ENCODE measurements at regions not wholly inside any gene's neighbourhood (a gene's known extent, or its start where the extent isn't known, plus 50 kb on each side); places are given as distances from the start of the nearest gene placed in this dataset.

- Histone ChIP-seq H3K4me3 (ENCODE audit: extremely low read depth in 1 of 4, insufficient read depth in 2 of 4, low read depth in 3 of 4, low read length in 4 of 4) (no peak overlapping the region), H3K27ac (ENCODE audit: low read depth, low read length) (no peak overlapping the region), H3K79me2 (ENCODE audit: control insufficient read depth in 1 of 2, insufficient read depth in 2 of 2, low read length in 2 of 2) (no peaks in the 10 kb centered on the region), H3K23me2 (ENCODE audit: low read depth, low read length) (no peaks in the 10 kb centered on the region), H3K23ac (ENCODE audit: insufficient read length) (no peak overlapping the region), H3K36me3 (ENCODE audit: control insufficient read depth in 2 of 4, insufficient read depth in 4 of 4, low read length in 3 of 4) (no peaks in the 10 kb centered on the region), H4K8ac (ENCODE audit: extremely low read depth, insufficient read depth, low read length) (no peak overlapping the region), H4K91ac (replicated peaks; ENCODE audit: insufficient read length, low read length) (no peak overlapping the region), H2BK15ac (ENCODE audit: low read length) (no peak overlapping the region), H3K14ac (ENCODE audit: insufficient read length) (no peak overlapping the region), H3K4me2 (ENCODE audit: insufficient read depth in 1 of 2, low read depth in 2 of 2, low read length in 2 of 2) (no peak overlapping the region), H3K4me1 (replicated peaks in 1 of 4; ENCODE audit: control insufficient read depth in 3 of 4, insufficient read depth in 4 of 4, low read length in 3 of 4) (peaks cover 0 to 4% (median 2%) of the 10 kb centered on the region in 4 experiments; a peak in 1 of 7 replicates), H4K20me1 (replicated peaks in 1 of 2; ENCODE audit: control insufficient read depth in 1 of 2, insufficient read depth in 2 of 2, low read length in 2 of 2) (no peaks in the 10 kb centered on the region), H3K9ac (replicated peaks in 1 of 4; ENCODE audit: extremely low read depth in 1 of 4, low read depth in 3 of 4, low read length in 3 of 4) (no peak overlapping the region), H2BK120ac (replicated peaks; ENCODE audit: low read depth, low read length) (no peak overlapping the region), H2AK5ac (ENCODE audit: low read depth, low read length) (no peak overlapping the region), H2AFZ (ENCODE audit: low read length) (no peak overlapping the region), H3K27me3 (replicated peaks in 1 of 4; ENCODE audit: control insufficient read depth in 3 of 4, extremely low read depth in 1 of 4, insufficient read depth in 3 of 4, low read length in 3 of 4) (no peaks in the 10 kb centered on the region), H3K79me1 (ENCODE audit: low read depth, low read length) (no peaks in the 10 kb centered on the region), H3K56ac (replicated peaks; ENCODE audit: insufficient read length, low read depth, low read length) (no peak overlapping the region), H4K5ac (ENCODE audit: insufficient read length, low read depth, low read length) (no peak overlapping the region), H2BK12ac (ENCODE audit: low read depth, low read length) (no peak overlapping the region), H3K9me3 (ENCODE audit: insufficient read depth in 2 of 2, low read depth in 1 of 2, low read length in 1 of 2) (no peaks in the 10 kb centered on the region), H3K18ac (ENCODE audit: extremely low read depth, low read length) (no peak overlapping the region), H2BK20ac (ENCODE audit: low read length) (no peak overlapping the region), H2BK5ac (ENCODE audit: low read depth, low read length) (no peak overlapping the region), H3K4ac (replicated peaks; ENCODE audit: insufficient read length, low read depth, low read length) (no peak overlapping the region)
- WGBS, 2 experiments (ENCODE audit: extremely low coverage in 1 of 2, insufficient coverage in 1 of 2, insufficient read length in 1 of 2, insufficient replicate concordance in 2 of 2, low coverage in 1 of 2, low lambda C conversion rate in 2 of 2, missing lambda C conversion rate in 1 of 2): 84% methylated on average over 4 of the region's 4 CpGs; no CpG with 5 or more reads in 1 of the 2 experiments
- TF ChIP-seq KDM1A (IDR thresholded peaks at IDR 0.05; ENCODE audit: borderline replicate concordance, low read length): no peak
- TF ChIP-seq BRCA1 (IDR thresholded peaks at IDR 0.05; ENCODE audit: low read depth, low read length): no peak
- TF ChIP-seq ZNF274 (IDR thresholded peaks at IDR 0.05; ENCODE audit: borderline replicate concordance, extremely low read depth, low read length): no peak
- TF ChIP-seq POLR2AphosphoS5 (IDR thresholded peaks at IDR 0.05; ENCODE audit: low read depth, low read length): no peak
- POLR2A ChIA-PET (ENCODE audit: partially characterized antibody): no interaction called here
- FAIRE-seq (no peak), DNase-seq (ENCODE audit: low read depth in 1 of 2, low spot score in 2 of 2) (no peak)
- CTCF ChIA-PET (ENCODE audit: partially characterized antibody): interaction anchor here (1.0 to 6.8 kb wide), 6 partner anchors 9 to 301 kb away, joined by 3 to 73 read pairs (median 6); no protein-coding TSS in a partner anchor
These were observed 50.3 kb upstream of the ABCC9 start for GRCh38 chr12:21991526-21991925.
